LHCN-M2 (cell line): ENCODE measurements at regions not wholly inside any gene's neighbourhood (a gene's known extent, or its start where the extent isn't known, plus 50 kb on each side); places are given as distances from the start of the nearest gene placed in this dataset.
"Not testable (repeated sequence)": the region's sequence is repeated elsewhere in the genome, so short reads cannot be mapped to it uniquely, and the experiment has no call there.

Experiments used
- DNase-seq: peaks from one replicate; pipeline ENCODE4 v3.0.0-alpha.2; 2012; ENCODE audit warnings: low read depth

- no peak for DNase-seq
These were observed 130.8 kb upstream of the PRR20G start for GRCh38 chr3:127418560-127419147.

- no peak for DNase-seq
These were observed 130.1 kb upstream of the PRR20G start for GRCh38 chr3:127417709-127418559.

- DNase-seq, result no peak
These were observed 126.0 kb upstream of the PRR20G start for GRCh38 chr3:127413871-127414270.

- no peak for DNase-seq
These were observed 125.5 kb upstream of the PRR20G start for GRCh38 chr3:127413318-127413673.

- DNase-seq, result no peak
These were observed 124.9 kb upstream of the PRR20G start for GRCh38 chr3:127412578-127413317.

GRCh38 chr3:127411875-127412274, 124.0 kb upstream of the PRR20G start:
- not testable (repeated sequence) for DNase-seq

GRCh38 chr3:127411083-127411727, 123.4 kb upstream of the PRR20G start:
- DNase-seq, result no peak

GRCh38 chr3:127410678-127411077, 122.8 kb upstream of the PRR20G start:
- no peak for DNase-seq

GRCh38 chr3:127410137-127410488, 122.3 kb upstream of the PRR20G start:
- no peak for DNase-seq

- DNase-seq, result no peak
These were observed 121.7 kb upstream of the PRR20G start for GRCh38 chr3:127409421-127410136.

GRCh38 chr3:127408684-127409420, 121.0 kb upstream of the PRR20G start:
- peak; percentile 34 for DNase-seq

GRCh38 chr3:127408022-127408683, 120.3 kb upstream of the PRR20G start:
- no peak for DNase-seq

GRCh38 chr3:127407026-127407939, 119.4 kb upstream of the PRR20G start:
- no peak for DNase-seq

GRCh38 chr3:127406309-127407025, 118.6 kb upstream of the PRR20G start:
- peak; percentile 7 for DNase-seq

- DNase-seq, result no peak
These were observed 117.9 kb upstream of the PRR20G start for GRCh38 chr3:127405791-127406190.

- no peak for DNase-seq
These were observed 117.3 kb upstream of the PRR20G start for GRCh38 chr3:127405010-127405598.

GRCh38 chr3:127404221-127405009, 116.6 kb upstream of the PRR20G start:
- DNase-seq, result no peak
